GM18511 (cell line): ENCODE measurements at regions not wholly inside any gene's neighbourhood (a gene's known extent, or its start where the extent isn't known, plus 50 kb on each side); places are given as distances from the start of the nearest gene placed in this dataset.
"Not testable (repeated sequence)": the region's sequence is repeated elsewhere in the genome, so short reads cannot be mapped to it uniquely, and the experiment has no call there.

Source experiments
- ATAC-seq: cut with Tn5 transposase; IDR thresholded peaks from one replicate; pipeline ENCODE4 v1.9.1; 2021; ENCODE audit warnings: mild to moderate bottlenecking, moderate library complexity; ENCODE audit not compliant: unreplicated experiment

DNA sequence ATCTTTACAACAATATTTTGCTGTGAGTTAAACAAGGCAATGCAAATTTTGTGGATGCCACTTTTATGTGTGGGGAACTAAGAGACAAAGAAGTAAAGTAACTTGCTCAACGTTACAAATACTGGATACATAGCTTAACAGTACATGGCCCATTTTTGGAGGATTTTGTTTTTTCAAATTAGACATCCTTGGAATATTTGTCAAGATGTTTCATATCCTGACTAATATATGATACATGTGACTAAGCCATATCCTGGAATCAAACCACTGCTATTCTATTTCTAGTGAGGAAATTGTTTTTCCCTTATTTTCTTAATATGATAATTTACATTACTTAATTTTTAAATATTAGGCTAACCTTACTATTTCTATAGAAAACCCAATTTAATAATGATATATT lies 529.8 kb downstream of the DMRTA1 start:
- ATAC-seq, result no peak

- ATAC-seq, result not testable (repeated sequence)
Observed at GRCh38 chr9:22980429-22980828, 533.8 kb downstream of the DMRTA1 start.

- ATAC-seq, result no peak
Observed at GRCh38 chr9:22986556-22986955, 539.9 kb downstream of the DMRTA1 start.

- ATAC-seq, result no peak
Observed at GRCh38 chr9:22990349-22990748, 543.7 kb downstream of the DMRTA1 start.

DNA sequence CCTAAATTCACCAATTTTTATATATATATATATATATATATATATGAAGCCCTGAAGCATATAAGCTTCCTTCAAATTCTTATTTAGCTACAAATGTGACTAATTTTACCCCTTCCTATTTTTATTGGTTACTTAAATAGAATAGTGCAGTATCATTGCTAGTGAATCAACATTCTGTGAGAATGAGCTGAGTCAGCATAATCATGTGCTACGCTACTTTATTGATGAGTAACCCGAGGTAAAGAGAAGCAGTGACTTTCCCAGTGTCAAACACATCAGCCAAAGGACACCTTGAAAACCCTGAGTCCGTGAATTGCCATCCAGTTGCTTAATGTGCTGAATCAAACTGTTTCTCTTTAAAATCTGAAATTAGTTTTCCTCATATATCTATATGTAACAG lies 546.2 kb downstream of the DMRTA1 start:
- no peak for ATAC-seq

DNA sequence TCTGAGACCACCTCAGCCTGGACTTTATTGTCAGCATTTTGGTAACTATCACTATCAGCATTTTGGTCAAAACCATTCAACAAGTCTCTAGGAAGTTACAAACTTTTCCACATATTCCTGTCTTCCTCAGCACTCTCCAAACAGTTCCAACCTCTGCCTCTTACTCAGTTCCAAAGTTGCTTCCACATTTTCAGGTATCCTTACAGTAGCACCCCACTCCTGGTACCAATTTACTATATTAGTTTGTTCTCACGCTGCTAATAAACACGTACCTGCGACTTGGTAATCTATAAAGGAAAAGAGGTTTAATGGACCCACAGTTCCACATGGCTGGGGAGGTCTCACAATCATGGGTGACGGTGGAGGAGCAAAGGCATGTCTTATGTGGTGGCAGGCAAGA lies 551.3 kb downstream of the DMRTA1 start:
- ATAC-seq, result no peak

GRCh38 chr9:23005156-23005555 lies 558.5 kb downstream of the DMRTA1 start:
- no peak for ATAC-seq

- no peak for ATAC-seq
Observed at GRCh38 chr9:23006127-23006526, 559.5 kb downstream of the DMRTA1 start.

GRCh38 chr9:23011669-23012068 lies 565.0 kb downstream of the DMRTA1 start:
- no peak for ATAC-seq

DNA sequence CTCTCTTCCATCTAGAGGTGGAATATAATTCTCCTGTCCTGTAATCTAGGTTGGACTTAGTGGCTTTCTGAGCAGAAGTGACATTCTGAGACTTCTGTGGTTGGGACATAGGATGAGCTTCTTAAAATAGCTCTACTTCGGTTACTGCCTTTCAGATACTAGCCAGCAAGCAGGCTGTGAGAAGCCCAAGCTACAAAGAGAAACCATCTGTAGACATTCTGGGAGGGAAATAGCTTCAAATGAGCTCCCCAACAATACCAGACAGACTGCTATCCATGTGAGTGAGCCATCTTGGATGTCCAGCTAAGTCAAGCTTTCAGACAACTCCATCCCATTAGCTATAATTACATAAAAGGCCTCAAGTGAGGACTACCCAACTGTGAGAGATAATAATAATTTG lies 568.9 kb downstream of the DMRTA1 start:
- no peak for ATAC-seq

DNA sequence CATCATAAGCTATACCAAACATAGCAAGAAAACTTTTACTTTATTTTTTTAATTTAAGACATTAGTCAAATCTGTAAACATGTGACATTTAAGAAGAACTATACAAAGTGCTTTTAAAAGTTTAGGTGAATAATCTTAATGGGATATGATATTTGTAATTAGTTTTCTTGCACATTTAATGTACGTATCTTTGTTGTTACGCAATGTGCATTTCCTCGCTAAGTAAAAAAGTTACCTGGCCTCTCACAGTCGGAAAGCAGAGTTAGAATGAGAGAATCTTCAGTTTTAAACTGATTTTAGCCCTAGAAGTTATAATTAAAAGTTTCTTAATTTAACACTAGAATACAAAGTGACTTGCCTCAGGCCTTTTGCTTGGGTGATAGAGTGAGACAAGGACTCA lies 589.8 kb downstream of the DMRTA1 start:
- no peak for ATAC-seq

DNA sequence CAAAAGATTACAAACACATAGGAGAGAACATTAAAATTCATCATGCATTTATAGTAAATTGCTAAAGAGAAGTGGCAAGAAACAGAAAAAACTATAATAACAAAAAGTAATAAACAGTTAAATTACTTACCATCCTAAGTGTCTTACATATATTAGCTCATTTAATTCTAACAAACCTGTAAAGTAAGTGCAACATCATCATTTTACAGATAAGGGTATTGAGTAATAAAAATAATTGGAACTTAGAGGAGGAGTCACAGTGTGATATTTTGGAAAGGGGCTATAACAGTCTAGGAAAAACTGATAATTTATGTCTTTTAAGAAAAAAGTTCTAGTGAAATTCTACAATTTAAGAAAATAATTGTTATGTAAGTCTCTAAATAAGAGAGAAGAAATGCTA lies 592.8 kb downstream of the DMRTA1 start:
- no peak for ATAC-seq

GRCh38 chr9:23041466-23041865 lies 594.8 kb downstream of the DMRTA1 start:
- no peak for ATAC-seq

DNA sequence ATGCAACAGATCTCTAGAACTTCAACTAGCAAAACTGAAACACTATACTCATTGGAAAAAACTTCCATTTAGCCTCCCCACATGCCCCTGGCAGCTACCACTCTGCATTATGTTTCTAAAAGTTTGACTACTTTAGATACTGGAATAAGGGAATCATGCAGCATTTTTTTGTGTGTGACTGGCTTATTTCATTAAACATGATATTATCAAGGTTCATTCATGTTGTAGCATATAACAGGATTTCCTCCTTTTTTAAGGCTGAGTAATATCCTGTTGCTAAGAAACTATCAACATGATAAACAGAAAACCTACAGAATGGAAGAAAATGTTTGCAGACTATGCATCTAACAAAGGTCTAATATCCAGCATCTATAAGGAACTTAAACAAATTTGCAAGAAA lies 597.9 kb downstream of the DMRTA1 start:
- no peak for ATAC-seq

- not testable (repeated sequence) for ATAC-seq
Observed at GRCh38 chr9:23046026-23046425, 599.4 kb downstream of the DMRTA1 start.

- no peak for ATAC-seq
Observed at GRCh38 chr9:23050548-23050947, 603.9 kb downstream of the DMRTA1 start.

DNA sequence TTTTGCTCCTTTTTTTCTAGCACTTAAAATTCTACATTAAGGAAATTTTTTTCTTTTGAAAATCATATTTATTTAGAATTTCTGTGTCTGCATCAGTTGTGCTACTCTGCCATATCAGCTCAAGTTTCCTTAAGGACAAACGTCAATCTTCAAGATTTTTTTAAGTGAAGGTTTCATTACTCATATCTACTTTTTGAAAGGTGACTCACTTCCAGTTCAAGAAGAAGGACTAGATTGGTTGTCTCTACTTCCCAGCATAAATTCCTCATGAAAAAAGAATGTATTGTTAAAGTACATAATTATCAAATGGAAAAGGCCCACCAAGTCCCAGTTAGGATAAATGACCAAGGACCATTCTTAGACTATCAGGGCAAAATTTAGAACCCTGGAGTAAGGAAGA lies 626.5 kb downstream of the DMRTA1 start:
- ATAC-seq, result no peak

- no peak for ATAC-seq
Observed at GRCh38 chr9:23079798-23080197, 633.2 kb downstream of the DMRTA1 start.

DNA sequence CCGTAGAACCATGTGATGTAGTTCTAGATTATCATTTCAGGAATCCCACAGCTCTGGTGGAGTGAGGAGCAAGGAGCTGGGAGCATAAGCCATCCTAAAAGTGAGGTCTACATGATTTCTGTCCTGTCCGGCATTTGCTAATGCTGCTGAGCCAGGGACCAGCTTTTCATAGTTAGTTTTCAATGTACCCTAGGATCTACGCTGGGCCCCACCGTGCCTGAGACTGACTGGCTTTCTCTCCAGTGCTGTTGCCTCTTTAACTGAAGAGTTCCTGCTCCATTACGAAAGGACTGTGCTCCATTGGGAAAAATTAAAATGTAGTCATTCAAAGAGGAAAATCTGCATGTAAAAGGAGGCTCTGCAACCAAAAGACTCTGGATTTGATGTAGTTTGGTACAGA lies 634.8 kb downstream of the DMRTA1 start:
- ATAC-seq, result no peak

- ATAC-seq, result no peak
Observed at GRCh38 chr9:23088932-23089364, 642.3 kb downstream of the DMRTA1 start.

DNA sequence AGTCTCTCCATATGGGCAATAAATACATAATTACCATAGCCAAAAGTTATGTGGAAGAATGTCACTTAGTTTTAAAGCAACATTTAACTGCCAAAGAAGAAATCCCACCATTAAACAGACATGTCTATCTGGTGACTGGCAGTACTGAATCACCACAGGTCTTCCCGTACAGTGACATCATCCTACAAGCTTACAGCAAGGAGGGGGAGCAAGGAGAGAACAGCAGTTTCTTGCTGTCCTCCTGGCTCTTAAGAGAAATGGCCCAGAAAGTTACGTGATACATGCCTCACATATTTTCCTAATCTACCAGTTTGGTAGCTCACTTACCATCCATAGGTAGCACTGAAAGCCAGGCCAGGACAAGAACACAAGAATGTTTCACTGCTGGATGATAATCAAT lies 671.0 kb downstream of the DMRTA1 start:
- no peak for ATAC-seq

DNA sequence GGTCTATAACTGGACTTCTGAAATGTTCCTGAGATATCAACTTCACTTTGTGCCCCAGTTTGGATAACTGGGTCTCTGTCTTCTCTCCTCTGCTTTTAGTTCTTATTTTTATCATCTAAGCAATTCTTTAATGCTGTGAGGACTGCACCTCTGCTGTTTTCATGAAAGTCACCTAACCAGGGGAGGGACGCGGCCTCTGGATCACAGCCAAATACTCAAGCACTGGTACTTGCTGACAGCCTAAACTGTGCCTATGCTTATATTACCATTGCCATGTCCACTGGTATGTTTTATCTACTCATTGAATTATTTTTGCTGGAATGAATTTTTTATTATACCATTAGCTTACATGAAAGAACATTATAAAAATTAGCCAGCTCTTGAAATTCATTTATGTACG lies 674.0 kb downstream of the DMRTA1 start:
- ATAC-seq, result no peak

GRCh38 chr9:23123048-23123632 lies 676.5 kb downstream of the DMRTA1 start:
- ATAC-seq, result no peak
